ENCODE measurements at regions not wholly inside any gene's neighbourhood (a gene's known extent, or its start where the extent isn't known, plus 50 kb on each side); places are given as distances from the start of the nearest gene placed in this dataset.
A peak's percentile ranks its signal among the peaks of the same experiment; 100 is the strongest.
"Not testable (repeated sequence)": the region's sequence is repeated elsewhere in the genome, so short reads cannot be mapped to it uniquely, and the experiment has no call there.

DNA sequence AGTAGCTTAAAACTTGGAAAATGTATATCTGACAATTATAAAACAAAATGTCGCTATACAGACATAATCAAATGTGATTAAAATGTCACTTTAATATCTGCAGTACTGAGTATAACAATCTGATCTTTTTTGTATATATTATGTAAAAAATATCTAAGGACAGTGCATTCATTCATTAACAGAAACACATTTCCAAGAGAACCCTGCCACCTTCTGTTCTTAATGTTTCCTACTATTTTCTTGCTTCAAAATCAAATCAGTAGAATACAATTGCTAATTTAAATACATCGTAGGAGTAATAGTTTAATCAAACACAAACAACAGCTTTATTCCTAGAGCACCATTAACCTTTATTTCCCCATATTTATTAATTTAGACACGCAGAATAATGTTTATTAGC lies 142.6 kb upstream of the ST8SIA4 start:
- H3K56ac ChIP-seq (replicated peaks; ENCODE audit: insufficient read length, low read depth, low read length): no peak overlapping the region
- H2BK12ac ChIP-seq (ENCODE audit: low read depth, low read length): no peak overlapping the region
- no peaks in the 10 kb centered on the region for H3K4me1 ChIP-seq (replicated peaks in 1 of 4; ENCODE audit: control insufficient read depth in 3 of 4, insufficient read depth in 4 of 4, low read length in 3 of 4)
- H3K14ac ChIP-seq (ENCODE audit: insufficient read length): no peak overlapping the region
- CTCF ChIA-PET (ENCODE audit: partially characterized antibody): interaction anchor here (1.1 to 1.4 kb wide), 2 partner anchors 294 to 301 kb away, joined by 3 read pairs; no protein-coding TSS in a partner anchor
- H4K91ac ChIP-seq (replicated peaks; ENCODE audit: insufficient read length, low read length): no peak overlapping the region
- no peaks in the 10 kb centered on the region for H3K79me1 ChIP-seq (ENCODE audit: low read depth, low read length)
- no peaks in the 10 kb centered on the region for H3K27me3 ChIP-seq (replicated peaks in 1 of 4; ENCODE audit: control insufficient read depth in 3 of 4, extremely low read depth in 1 of 4, insufficient read depth in 3 of 4, low read length in 3 of 4)
- no peak overlapping the region for H2BK15ac ChIP-seq (ENCODE audit: low read length)
- H3K27ac ChIP-seq (ENCODE audit: low read depth, low read length): no peak overlapping the region
- no peak overlapping the region for H2BK5ac ChIP-seq (ENCODE audit: low read depth, low read length)
- no peak overlapping the region for H3K18ac ChIP-seq (ENCODE audit: extremely low read depth, low read length)
- no peak overlapping the region for H2AFZ ChIP-seq (ENCODE audit: low read length)
- TF ChIP-seq RAD21 (IDR thresholded peaks at IDR 0.05 in 1 of 2, conservative IDR thresholded peaks at IDR 0.05 in 1 of 2; ENCODE audit: low read depth in 2 of 2, low read length in 2 of 2) (0 out of 4 replicates have a peak, but pooled peaks of 1 of the 2 experiments have one; percentile 8), TAF7 (optimal IDR thresholded peaks at IDR 0.05; ENCODE audit: borderline replicate concordance, low read depth, low read length) (no peak)
- H3K9ac ChIP-seq (replicated peaks in 1 of 4; ENCODE audit: extremely low read depth in 1 of 4, low read depth in 3 of 4, low read length in 3 of 4): no peak overlapping the region
- no peak overlapping the region for H4K5ac ChIP-seq (ENCODE audit: insufficient read length, low read depth, low read length)
- no peak overlapping the region for H2AK5ac ChIP-seq (ENCODE audit: low read depth, low read length)
- H3K4ac ChIP-seq (replicated peaks; ENCODE audit: insufficient read length, low read depth, low read length): no peak overlapping the region
- POLR2A ChIA-PET (ENCODE audit: partially characterized antibody): no interaction called here
- H2BK120ac ChIP-seq (replicated peaks; ENCODE audit: low read depth, low read length): no peak overlapping the region
- no peak for FAIRE-seq
- H2BK20ac ChIP-seq (ENCODE audit: low read length): no peak overlapping the region
- H4K20me1 ChIP-seq (replicated peaks in 1 of 2; ENCODE audit: control insufficient read depth in 1 of 2, insufficient read depth in 2 of 2, low read length in 2 of 2): no peaks in the 10 kb centered on the region
- no peaks in the 10 kb centered on the region for H3K79me2 ChIP-seq (ENCODE audit: control insufficient read depth in 1 of 2, insufficient read depth in 2 of 2, low read length in 2 of 2)
- no peak overlapping the region for H3K4me3 ChIP-seq (ENCODE audit: extremely low read depth in 1 of 4, insufficient read depth in 2 of 4, low read depth in 3 of 4, low read length in 4 of 4)
- H3K9me3 ChIP-seq (ENCODE audit: insufficient read depth in 2 of 2, low read depth in 1 of 2, low read length in 1 of 2): no peaks in the 10 kb centered on the region
- 95% methylated on average over 3 of the region's 3 CpGs; no CpG with 5 or more reads in 1 of the 2 experiments for WGBS, 2 experiments (ENCODE audit: extremely low coverage in 1 of 2, insufficient coverage in 1 of 2, insufficient read length in 1 of 2, insufficient replicate concordance in 2 of 2, low coverage in 1 of 2, low lambda C conversion rate in 2 of 2, missing lambda C conversion rate in 1 of 2)
- H3K4me2 ChIP-seq (ENCODE audit: insufficient read depth in 1 of 2, low read depth in 2 of 2, low read length in 2 of 2): no peak overlapping the region
- no peaks in the 10 kb centered on the region for H3K23me2 ChIP-seq (ENCODE audit: low read depth, low read length)
- H4K8ac ChIP-seq (ENCODE audit: extremely low read depth, insufficient read depth, low read length): no peak overlapping the region
- no peaks in the 10 kb centered on the region for H3K36me3 ChIP-seq (ENCODE audit: control insufficient read depth in 2 of 4, insufficient read depth in 4 of 4, low read length in 3 of 4)
- no peak overlapping the region for H3K23ac ChIP-seq (ENCODE audit: insufficient read length)
- DNase-seq (ENCODE audit: low read depth in 1 of 2, low spot score in 2 of 2): no peak

DNA sequence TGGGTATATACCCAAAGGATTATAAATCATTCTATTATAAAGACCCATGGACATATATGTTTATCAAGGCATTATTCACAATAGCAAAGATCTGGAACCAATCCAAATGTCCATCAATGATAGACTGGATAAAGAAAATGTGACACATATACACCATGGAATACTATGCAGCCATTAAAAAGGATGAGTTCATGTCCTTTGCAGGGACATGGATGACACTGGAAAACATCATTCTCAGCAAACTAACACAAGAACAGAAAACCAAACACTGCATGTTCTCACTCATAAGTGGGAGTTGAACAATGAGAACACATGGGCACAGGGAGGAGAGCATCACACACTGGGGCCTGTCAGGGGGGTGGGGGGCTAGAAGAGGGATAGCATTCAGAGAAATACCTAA lies 136.9 kb upstream of the ST8SIA4 start:
- FAIRE-seq; H2BK20ac ChIP-seq (ENCODE audit: low read length); H4K5ac ChIP-seq (ENCODE audit: insufficient read length, low read depth, low read length); H4K8ac ChIP-seq (ENCODE audit: extremely low read depth, insufficient read depth, low read length); H3K27ac ChIP-seq (ENCODE audit: low read depth, low read length); H3K4me2 ChIP-seq (ENCODE audit: insufficient read depth in 1 of 2, low read depth in 2 of 2, low read length in 2 of 2); DNase-seq (ENCODE audit: low read depth in 1 of 2, low spot score in 2 of 2); H3K36me3 ChIP-seq (ENCODE audit: control insufficient read depth in 2 of 4, insufficient read depth in 4 of 4, low read length in 3 of 4); H3K79me1 ChIP-seq (ENCODE audit: low read depth, low read length); H3K56ac ChIP-seq (replicated peaks; ENCODE audit: insufficient read length, low read depth, low read length); H2BK120ac ChIP-seq (replicated peaks; ENCODE audit: low read depth, low read length); H3K23me2 ChIP-seq (ENCODE audit: low read depth, low read length); H3K27me3 ChIP-seq (replicated peaks in 1 of 4; ENCODE audit: control insufficient read depth in 3 of 4, extremely low read depth in 1 of 4, insufficient read depth in 3 of 4, low read length in 3 of 4); H4K20me1 ChIP-seq (replicated peaks in 1 of 2; ENCODE audit: control insufficient read depth in 1 of 2, insufficient read depth in 2 of 2, low read length in 2 of 2); H3K4me1 ChIP-seq (replicated peaks in 1 of 4; ENCODE audit: control insufficient read depth in 3 of 4, insufficient read depth in 4 of 4, low read length in 3 of 4); H2AK5ac ChIP-seq (ENCODE audit: low read depth, low read length); H3K18ac ChIP-seq (ENCODE audit: extremely low read depth, low read length); H3K9me3 ChIP-seq (ENCODE audit: insufficient read depth in 2 of 2, low read depth in 1 of 2, low read length in 1 of 2); H3K4me3 ChIP-seq (ENCODE audit: extremely low read depth in 1 of 4, insufficient read depth in 2 of 4, low read depth in 3 of 4, low read length in 4 of 4); H2BK5ac ChIP-seq (ENCODE audit: low read depth, low read length); CTCF ChIA-PET (ENCODE audit: partially characterized antibody); H3K23ac ChIP-seq (ENCODE audit: insufficient read length); POLR2A ChIA-PET (ENCODE audit: partially characterized antibody); H2AFZ ChIP-seq (ENCODE audit: low read length); H2BK15ac ChIP-seq (ENCODE audit: low read length); H3K79me2 ChIP-seq (ENCODE audit: control insufficient read depth in 1 of 2, insufficient read depth in 2 of 2, low read length in 2 of 2); H4K91ac ChIP-seq (replicated peaks; ENCODE audit: insufficient read length, low read length); H3K14ac ChIP-seq (ENCODE audit: insufficient read length); H3K9ac ChIP-seq (replicated peaks in 1 of 4; ENCODE audit: extremely low read depth in 1 of 4, low read depth in 3 of 4, low read length in 3 of 4); H3K4ac ChIP-seq (replicated peaks; ENCODE audit: insufficient read length, low read depth, low read length); H2BK12ac ChIP-seq (ENCODE audit: low read depth, low read length): not testable (repeated sequence)

Data from H1 (cell line).